ENCODE measurements at regions not wholly inside any gene's neighbourhood (a gene's known extent, or its start where the extent isn't known, plus 50 kb on each side); places are given as distances from the start of the nearest gene placed in this dataset.

DNA sequence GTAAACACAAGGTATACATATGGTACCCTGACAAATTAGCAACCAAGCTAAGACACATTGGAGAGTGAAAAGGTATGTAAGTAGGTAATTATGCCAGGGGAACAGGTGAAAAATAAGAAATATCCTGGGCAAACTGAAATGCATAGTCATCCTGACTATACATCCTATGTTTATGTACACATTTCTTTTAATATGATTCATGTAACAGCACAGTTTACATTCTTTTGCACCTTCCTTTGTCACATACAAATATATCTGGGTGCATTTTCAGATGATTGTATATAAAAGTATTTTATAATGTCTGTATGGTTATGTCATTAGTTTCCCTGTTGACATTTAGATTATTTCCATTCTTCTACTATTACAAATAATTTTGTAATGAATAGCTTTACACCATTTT, 1146.9 kb downstream of the EFNA5 start:
- Histone ChIP-seq H3K4me3 (no peak overlapping the region), H3K4me1 (no peaks in the 10 kb centered on the region), H3K9me3 (no peaks in the 10 kb centered on the region), H3K36me3 (no peaks in the 10 kb centered on the region), H3K27ac (no peak overlapping the region), H3K27me3 (no peaks in the 10 kb centered on the region)
- intact Hi-C loops (cut with DNase I; ENCODE audit: low total_unique reads): no loop called here
- DNase-seq: no peak
- TF ChIP-seq, protein P1, sequence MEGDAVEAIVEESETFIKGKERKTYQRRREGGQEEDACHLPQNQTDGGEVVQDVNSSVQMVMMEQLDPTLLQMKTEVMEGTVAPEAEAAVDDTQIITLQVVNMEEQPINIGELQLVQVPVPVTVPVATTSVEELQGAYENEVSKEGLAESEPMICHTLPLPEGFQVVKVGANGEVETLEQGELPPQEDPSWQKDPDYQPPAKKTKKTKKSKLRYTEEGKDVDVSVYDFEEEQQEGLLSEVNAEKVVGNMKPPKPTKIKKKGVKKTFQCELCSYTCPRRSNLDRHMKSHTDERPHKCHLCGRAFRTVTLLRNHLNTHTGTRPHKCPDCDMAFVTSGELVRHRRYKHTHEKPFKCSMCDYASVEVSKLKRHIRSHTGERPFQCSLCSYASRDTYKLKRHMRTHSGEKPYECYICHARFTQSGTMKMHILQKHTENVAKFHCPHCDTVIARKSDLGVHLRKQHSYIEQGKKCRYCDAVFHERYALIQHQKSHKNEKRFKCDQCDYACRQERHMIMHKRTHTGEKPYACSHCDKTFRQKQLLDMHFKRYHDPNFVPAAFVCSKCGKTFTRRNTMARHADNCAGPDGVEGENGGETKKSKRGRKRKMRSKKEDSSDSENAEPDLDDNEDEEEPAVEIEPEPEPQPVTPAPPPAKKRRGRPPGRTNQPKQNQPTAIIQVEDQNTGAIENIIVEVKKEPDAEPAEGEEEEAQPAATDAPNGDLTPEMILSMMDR (IDR thresholded peaks at IDR 0.05): no peak

- DNase-seq: no peak
- no peaks in the 10 kb centered on the region for H3K36me3 ChIP-seq
- H3K4me3 ChIP-seq: no peak overlapping the region
- intact Hi-C loops (cut with DNase I; ENCODE audit: low total_unique reads): no loop called here
- no peak overlapping the region for H3K27ac ChIP-seq
- TF ChIP-seq, protein P1 (IDR thresholded peaks at IDR 0.05): no peak
- H3K4me1 ChIP-seq: no peaks in the 10 kb centered on the region
- H3K9me3 ChIP-seq: no peaks in the 10 kb centered on the region
- no peaks in the 10 kb centered on the region for H3K27me3 ChIP-seq
Observed at GRCh38 chr5:106522296-106522695, 1148.4 kb downstream of the EFNA5 start.

DNA sequence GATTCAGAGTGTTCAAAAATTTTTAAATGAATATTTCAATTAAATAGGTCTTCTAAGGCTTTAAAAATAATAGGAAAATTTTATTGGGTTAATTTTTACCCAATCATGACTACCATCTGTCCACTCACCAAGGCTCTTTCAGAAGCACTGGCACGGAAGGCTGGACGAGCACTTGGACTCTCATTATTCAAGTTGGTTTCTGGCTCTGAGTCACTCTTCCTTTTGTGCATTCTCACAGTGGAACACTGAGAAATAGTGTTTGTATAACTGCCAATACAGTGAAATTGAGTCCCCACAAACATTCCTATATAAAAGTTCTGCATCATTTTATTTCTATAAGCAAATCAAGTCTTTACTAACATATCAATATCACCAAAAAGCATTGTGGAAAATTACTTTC, 1149.0 kb downstream of the EFNA5 start:
- Histone ChIP-seq H3K27me3 (no peaks in the 10 kb centered on the region), H3K4me1 (no peaks in the 10 kb centered on the region), H3K9me3 (no peaks in the 10 kb centered on the region), H3K27ac (no peak overlapping the region), H3K36me3 (no peaks in the 10 kb centered on the region), H3K4me3 (no peak overlapping the region)
- TF ChIP-seq, protein P1 (IDR thresholded peaks at IDR 0.05): no peak
- DNase-seq: no peak
- intact Hi-C loops (cut with DNase I; ENCODE audit: low total_unique reads): no loop called here

DNA sequence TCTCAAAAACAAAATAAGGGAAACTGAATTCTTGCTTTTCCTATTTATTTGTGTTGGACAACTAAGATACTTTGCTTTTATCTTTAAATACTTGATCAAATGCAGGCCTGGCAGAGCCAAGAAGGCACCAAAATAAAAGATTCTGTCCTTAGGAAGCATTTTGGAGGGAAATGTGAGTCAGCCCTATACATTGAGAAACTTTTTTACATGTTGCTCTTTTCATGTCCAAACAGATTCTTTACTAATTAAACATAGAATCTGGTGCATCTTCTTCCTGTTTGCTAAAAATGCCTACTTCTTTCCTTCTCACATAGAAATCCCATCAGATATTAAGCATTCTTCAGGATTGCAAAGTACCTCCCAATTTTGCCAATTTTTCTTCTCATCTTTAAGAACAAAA, 1160.4 kb downstream of the EFNA5 start:
- Histone ChIP-seq H3K4me1 (no peaks in the 10 kb centered on the region), H3K4me3 (no peak overlapping the region), H3K9me3 (no peaks in the 10 kb centered on the region), H3K36me3 (no peaks in the 10 kb centered on the region), H3K27ac (no peak overlapping the region), H3K27me3 (no peaks in the 10 kb centered on the region)
- intact Hi-C loops (cut with DNase I; ENCODE audit: low total_unique reads): no loop called here
- TF ChIP-seq, protein P1 (IDR thresholded peaks at IDR 0.05): no peak
- no peak for DNase-seq

GRCh38 chr5:106508894-106509293, 1161.8 kb downstream of the EFNA5 start:
- TF ChIP-seq, protein P1 (IDR thresholded peaks at IDR 0.05): no peak
- Histone ChIP-seq H3K27me3 (no peaks in the 10 kb centered on the region), H3K4me3 (no peak overlapping the region), H3K4me1 (no peaks in the 10 kb centered on the region), H3K9me3 (no peaks in the 10 kb centered on the region), H3K27ac (no peak overlapping the region), H3K36me3 (no peaks in the 10 kb centered on the region)
- DNase-seq: no peak
- intact Hi-C loops (cut with DNase I; ENCODE audit: low total_unique reads): no loop called here

- no peaks in the 10 kb centered on the region for H3K4me1 ChIP-seq
- no peak for DNase-seq
- H3K4me3 ChIP-seq: no peak overlapping the region
- no peaks in the 10 kb centered on the region for H3K36me3 ChIP-seq
- H3K27me3 ChIP-seq: no peaks in the 10 kb centered on the region
- H3K27ac ChIP-seq: no peak overlapping the region
- intact Hi-C loops (cut with DNase I; ENCODE audit: low total_unique reads): no loop called here
- H3K9me3 ChIP-seq: no peaks in the 10 kb centered on the region
- TF ChIP-seq, protein P1 (IDR thresholded peaks at IDR 0.05): no peak
Observed at GRCh38 chr5:106493910-106494309, 1176.8 kb downstream of the EFNA5 start.
